ENCODE measurements at regions not wholly inside any gene's neighbourhood (a gene's known extent, or its start where the extent isn't known, plus 50 kb on each side); places are given as distances from the start of the nearest gene placed in this dataset.

- TF ChIP-seq, protein P1, sequence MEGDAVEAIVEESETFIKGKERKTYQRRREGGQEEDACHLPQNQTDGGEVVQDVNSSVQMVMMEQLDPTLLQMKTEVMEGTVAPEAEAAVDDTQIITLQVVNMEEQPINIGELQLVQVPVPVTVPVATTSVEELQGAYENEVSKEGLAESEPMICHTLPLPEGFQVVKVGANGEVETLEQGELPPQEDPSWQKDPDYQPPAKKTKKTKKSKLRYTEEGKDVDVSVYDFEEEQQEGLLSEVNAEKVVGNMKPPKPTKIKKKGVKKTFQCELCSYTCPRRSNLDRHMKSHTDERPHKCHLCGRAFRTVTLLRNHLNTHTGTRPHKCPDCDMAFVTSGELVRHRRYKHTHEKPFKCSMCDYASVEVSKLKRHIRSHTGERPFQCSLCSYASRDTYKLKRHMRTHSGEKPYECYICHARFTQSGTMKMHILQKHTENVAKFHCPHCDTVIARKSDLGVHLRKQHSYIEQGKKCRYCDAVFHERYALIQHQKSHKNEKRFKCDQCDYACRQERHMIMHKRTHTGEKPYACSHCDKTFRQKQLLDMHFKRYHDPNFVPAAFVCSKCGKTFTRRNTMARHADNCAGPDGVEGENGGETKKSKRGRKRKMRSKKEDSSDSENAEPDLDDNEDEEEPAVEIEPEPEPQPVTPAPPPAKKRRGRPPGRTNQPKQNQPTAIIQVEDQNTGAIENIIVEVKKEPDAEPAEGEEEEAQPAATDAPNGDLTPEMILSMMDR (IDR thresholded peaks at IDR 0.05): no peak
- no peak for TF ChIP-seq EZH2phosphoT487 (IDR thresholded peaks at IDR 0.05)
These were observed 715.3 kb upstream of the MIR17HG start for GRCh38 chr13:90632184-90632583.

Measured in neural progenitor cell (in vitro differentiated cells).